Fibroblast of upper back skin (primary cell): ENCODE measurements at regions not wholly inside any gene's neighbourhood (a gene's known extent, or its start where the extent isn't known, plus 50 kb on each side); places are given as distances from the start of the nearest gene placed in this dataset.

Experiments
- DNase-seq: peaks from one replicate; pipeline ENCODE4 v3.0.0-alpha.2; 2013

GRCh38 chr12:58202933-58203718 is 261.8 kb downstream of the ATP23 start:
- peak; percentile 7 for DNase-seq

- peak; percentile 43 for DNase-seq
These were observed 262.7 kb downstream of the ATP23 start for GRCh38 chr12:58204071-58204470.

- no peak for DNase-seq
These were observed 265.5 kb downstream of the ATP23 start for GRCh38 chr12:58206876-58207275.

- no peak for DNase-seq
These were observed 269.8 kb downstream of the ATP23 start for GRCh38 chr12:58211211-58211610.

GRCh38 chr12:58217130-58217529 is 275.8 kb downstream of the ATP23 start:
- DNase-seq: no peak

GRCh38 chr12:58224536-58225105 is 283.3 kb downstream of the ATP23 start:
- DNase-seq: no peak

GRCh38 chr12:58225203-58225877 is 284.0 kb downstream of the ATP23 start:
- DNase-seq: no peak

GRCh38 chr12:58233886-58234285 is 292.5 kb downstream of the ATP23 start:
- no peak for DNase-seq

GRCh38 chr12:58238411-58238810 is 297.0 kb downstream of the ATP23 start:
- no peak for DNase-seq

GRCh38 chr12:58241099-58241498 is 299.7 kb downstream of the ATP23 start:
- DNase-seq: no peak

GRCh38 chr12:58242796-58243630 is 301.6 kb downstream of the ATP23 start:
- DNase-seq: peak; percentile 18

GRCh38 chr12:58247633-58248032 is 306.3 kb downstream of the ATP23 start:
- peak; percentile 7 for DNase-seq

- no peak for DNase-seq
These were observed 307.2 kb downstream of the ATP23 start for GRCh38 chr12:58248599-58248998.

GRCh38 chr12:58249610-58250009 is 308.2 kb downstream of the ATP23 start:
- no peak for DNase-seq

- no peak for DNase-seq
These were observed 308.7 kb downstream of the ATP23 start for GRCh38 chr12:58250077-58250476.

GRCh38 chr12:58252914-58253313 is 311.5 kb downstream of the ATP23 start:
- DNase-seq: no peak

GRCh38 chr12:58253663-58254062 is 312.3 kb downstream of the ATP23 start:
- DNase-seq: no peak

- DNase-seq: no peak
These were observed 313.2 kb downstream of the ATP23 start for GRCh38 chr12:58254463-58255100.

GRCh38 chr12:58262796-58263195 is 321.4 kb downstream of the ATP23 start:
- DNase-seq: no peak

- no peak for DNase-seq
These were observed 322.4 kb downstream of the ATP23 start for GRCh38 chr12:58263816-58264215.

- DNase-seq: peak; percentile 33
These were observed 326.7 kb downstream of the ATP23 start for GRCh38 chr12:58268069-58268468.

- DNase-seq: no peak
These were observed 328.1 kb downstream of the ATP23 start for GRCh38 chr12:58269476-58269875.
